ENCODE measurements at regions not wholly inside any gene's neighbourhood (a gene's known extent, or its start where the extent isn't known, plus 50 kb on each side); places are given as distances from the start of the nearest gene placed in this dataset.

DNA sequence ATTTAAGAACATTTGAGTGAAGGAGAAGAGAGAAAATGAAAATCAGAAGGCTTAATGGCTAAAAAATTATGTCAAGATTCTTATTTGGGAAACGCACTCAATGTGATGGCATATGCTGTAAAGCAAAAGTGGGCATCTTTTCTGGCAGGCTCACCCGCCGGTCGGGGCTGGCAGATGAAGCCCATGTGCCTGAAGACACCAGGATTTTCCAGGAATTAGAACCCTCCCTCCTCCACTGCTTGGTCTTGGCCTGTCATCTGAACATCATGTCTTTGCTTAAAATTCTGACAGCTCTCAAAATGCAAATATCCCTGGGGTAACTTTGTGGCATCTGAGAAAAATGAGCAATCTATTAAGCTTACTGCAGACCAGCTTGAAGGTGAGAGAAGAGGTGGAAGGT is 337.9 kb downstream of the IRX1 start:
- no peaks in the 10 kb centered on the region for H3K27me3 ChIP-seq (ENCODE audit: control insufficient read depth in 3 of 3, insufficient read depth in 3 of 3, low read length in 3 of 3)
- 85 to 91% (median 88%) methylated on average over 4 of the region's 4 CpGs for WGBS, 3 donors
- FAIRE-seq (no peak), DNase-seq (no peak)
- no peaks in the 10 kb centered on the region for H3K4me1 ChIP-seq (ENCODE audit: control insufficient read depth in 3 of 3, insufficient read depth in 2 of 3, low read depth in 1 of 3, low read length in 2 of 3)
- no peaks in the 10 kb centered on the region for H3K36me3 ChIP-seq (ENCODE audit: control insufficient read depth in 3 of 3, insufficient read depth in 2 of 3, low read depth in 1 of 3, low read length in 3 of 3)
- H3K9me3 ChIP-seq (ENCODE audit: control insufficient read depth in 2 of 2, insufficient read depth in 1 of 2, low read depth in 1 of 2, low read length in 1 of 2): peaks cover 0 to 5% of the 10 kb centered on the region in 2 donors
- H3K27ac ChIP-seq (ENCODE audit: low read depth in 1 of 3, low read length in 2 of 3): no peak overlapping the region
- H3K4me3 ChIP-seq (ENCODE audit: low read depth in 1 of 3, low read length in 3 of 3): no peak overlapping the region

DNA sequence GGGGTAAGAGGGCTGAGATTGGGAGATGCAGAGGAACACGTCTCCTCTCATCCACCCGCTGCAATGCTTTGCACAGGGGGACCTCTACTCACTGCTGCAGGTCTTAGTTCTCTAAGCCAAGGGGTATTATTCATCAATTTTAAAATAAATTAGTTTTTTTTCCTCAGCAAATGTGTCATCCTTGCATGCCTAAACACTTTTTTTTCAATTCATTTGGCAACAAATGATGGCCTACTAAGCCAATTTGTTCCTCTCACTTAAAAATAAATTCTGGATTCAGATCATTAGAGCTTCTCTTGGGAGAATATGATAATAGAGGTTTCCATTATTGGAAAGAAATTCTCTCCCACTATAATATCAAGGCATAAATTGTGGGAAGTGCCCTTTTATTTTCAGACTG is 338.3 kb downstream of the IRX1 start:
- H3K4me1 ChIP-seq (ENCODE audit: control insufficient read depth in 3 of 3, insufficient read depth in 2 of 3, low read depth in 1 of 3, low read length in 2 of 3): no peaks in the 10 kb centered on the region
- no peak for DNase-seq
- H3K27ac ChIP-seq (ENCODE audit: low read depth in 1 of 3, low read length in 2 of 3): no peak overlapping the region
- 83 to 87% (median 86%) methylated on average over 2 of the region's 2 CpGs for WGBS, 3 donors
- no peak overlapping the region for H3K4me3 ChIP-seq (ENCODE audit: low read depth in 1 of 3, low read length in 3 of 3)
- no peaks in the 10 kb centered on the region for H3K27me3 ChIP-seq (ENCODE audit: control insufficient read depth in 3 of 3, insufficient read depth in 3 of 3, low read length in 3 of 3)
- no peak for FAIRE-seq
- peaks cover 0 to 5% of the 10 kb centered on the region in 2 donors for H3K9me3 ChIP-seq (ENCODE audit: control insufficient read depth in 2 of 2, insufficient read depth in 1 of 2, low read depth in 1 of 2, low read length in 1 of 2)
- H3K36me3 ChIP-seq (ENCODE audit: control insufficient read depth in 3 of 3, insufficient read depth in 2 of 3, low read depth in 1 of 3, low read length in 3 of 3): no peaks in the 10 kb centered on the region

DNA sequence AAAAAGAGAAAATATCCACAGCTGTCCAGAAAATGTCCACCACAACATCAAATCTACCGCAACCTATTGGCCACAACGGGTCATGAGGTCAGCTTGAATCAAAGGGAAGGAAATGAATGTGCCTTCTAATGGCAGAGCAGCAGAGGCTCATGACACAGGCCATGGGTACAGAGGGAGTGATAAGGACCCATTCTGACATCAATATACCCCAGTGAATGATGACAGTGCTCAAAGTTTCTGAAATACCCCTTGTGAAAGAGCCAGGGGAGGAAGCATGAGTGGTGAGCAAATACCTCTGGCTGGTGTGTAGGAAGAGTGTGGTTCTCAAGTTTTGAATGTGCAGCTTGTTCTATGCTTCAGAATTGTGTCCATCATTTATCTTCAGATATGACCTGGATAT is 348.2 kb downstream of the IRX1 start:
- no peaks in the 10 kb centered on the region for H3K36me3 ChIP-seq (ENCODE audit: control insufficient read depth in 3 of 3, insufficient read depth in 2 of 3, low read depth in 1 of 3, low read length in 3 of 3)

DNA sequence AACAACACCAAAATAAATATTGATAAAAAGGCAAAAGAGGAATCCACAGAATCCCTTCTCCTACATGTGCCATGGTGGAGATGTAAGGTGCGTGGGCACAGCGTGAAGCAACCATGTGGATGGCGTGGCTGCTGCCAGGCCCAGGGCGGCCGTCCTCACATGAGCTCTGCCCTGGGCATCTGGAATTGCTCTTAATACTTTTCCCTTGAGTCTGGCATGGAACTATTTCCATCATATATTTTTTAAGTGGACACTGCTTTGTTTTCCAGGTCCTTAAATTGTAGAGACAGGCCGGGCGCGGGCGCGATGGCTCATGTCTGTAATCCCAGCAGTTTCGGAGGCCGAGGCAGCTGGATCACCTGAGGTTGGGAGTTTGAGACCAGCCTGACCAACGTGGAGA is 349.3 kb downstream of the IRX1 start:
- 89 to 92% (median 91%) methylated on average over 13 of the region's 13 CpGs for WGBS, 3 donors
- Histone ChIP-seq H3K4me3 (ENCODE audit: low read depth in 1 of 3, low read length in 3 of 3) (no peak overlapping the region), H3K27me3 (ENCODE audit: control insufficient read depth in 3 of 3, insufficient read depth in 3 of 3, low read length in 3 of 3) (no peaks in the 10 kb centered on the region), H3K9me3 (ENCODE audit: control insufficient read depth in 2 of 2, insufficient read depth in 1 of 2, low read depth in 1 of 2, low read length in 1 of 2) (peaks cover 0 to 21% of the 10 kb centered on the region in 2 donors), H3K4me1 (ENCODE audit: control insufficient read depth in 3 of 3, insufficient read depth in 2 of 3, low read depth in 1 of 3, low read length in 2 of 3) (no peaks in the 10 kb centered on the region), H3K27ac (ENCODE audit: low read depth in 1 of 3, low read length in 2 of 3) (no peak overlapping the region), H3K36me3 (ENCODE audit: control insufficient read depth in 3 of 3, insufficient read depth in 2 of 3, low read depth in 1 of 3, low read length in 3 of 3) (no peaks in the 10 kb centered on the region)
- FAIRE-seq (no peak), DNase-seq (no peak)

More for the DNA sequence above, 348.2 kb downstream of the IRX1 start:
- Histone ChIP-seq H3K27ac (ENCODE audit: low read depth in 1 of 3, low read length in 2 of 3) (no peak overlapping the region), H3K4me1 (ENCODE audit: control insufficient read depth in 3 of 3, insufficient read depth in 2 of 3, low read depth in 1 of 3, low read length in 2 of 3) (no peaks in the 10 kb centered on the region), H3K9me3 (ENCODE audit: control insufficient read depth in 2 of 2, insufficient read depth in 1 of 2, low read depth in 1 of 2, low read length in 1 of 2) (peaks cover 0 to 17% of the 10 kb centered on the region in 2 donors), H3K4me3 (ENCODE audit: low read depth in 1 of 3, low read length in 3 of 3) (no peak overlapping the region), H3K27me3 (ENCODE audit: control insufficient read depth in 3 of 3, insufficient read depth in 3 of 3, low read length in 3 of 3) (no peaks in the 10 kb centered on the region)
- 80 to 85% (median 82%) methylated on average over 2 of the region's 2 CpGs for WGBS, 3 donors
- FAIRE-seq (no peak), DNase-seq (no peak)

DNA sequence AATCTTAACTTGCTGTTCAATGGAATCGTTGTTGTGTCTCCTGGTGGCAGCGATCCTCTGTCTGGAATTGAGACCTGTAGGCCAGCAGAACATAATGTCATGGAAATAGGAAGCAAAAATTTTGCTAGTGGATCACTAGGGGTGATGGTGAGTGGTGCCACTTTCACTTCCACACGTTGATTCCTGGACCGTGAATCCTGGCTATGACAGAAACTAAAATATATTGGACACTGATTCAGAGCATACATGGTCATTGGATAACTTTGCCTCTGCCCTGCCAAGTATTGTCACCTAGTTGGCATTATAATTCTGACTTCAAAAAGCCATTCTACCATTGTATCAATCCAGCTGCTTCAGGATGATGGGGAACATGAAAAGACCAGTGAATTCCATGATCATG is 353.2 kb downstream of the IRX1 start:
- Histone ChIP-seq H3K4me3 (ENCODE audit: low read depth in 1 of 3, low read length in 3 of 3) (no peak overlapping the region), H3K27me3 (ENCODE audit: control insufficient read depth in 3 of 3, insufficient read depth in 3 of 3, low read length in 3 of 3) (no peaks in the 10 kb centered on the region), H3K9me3 (ENCODE audit: control insufficient read depth in 2 of 2, insufficient read depth in 1 of 2, low read depth in 1 of 2, low read length in 1 of 2) (peaks cover 0 to 16% of the 10 kb centered on the region in 2 donors), H3K36me3 (ENCODE audit: control insufficient read depth in 3 of 3, insufficient read depth in 2 of 3, low read depth in 1 of 3, low read length in 3 of 3) (no peaks in the 10 kb centered on the region), H3K4me1 (ENCODE audit: control insufficient read depth in 3 of 3, insufficient read depth in 2 of 3, low read depth in 1 of 3, low read length in 2 of 3) (no peaks in the 10 kb centered on the region), H3K27ac (ENCODE audit: low read depth in 1 of 3, low read length in 2 of 3) (no peak overlapping the region)
- WGBS, 3 donors: 76 to 80% (median 79%) methylated on average over 4 of the region's 4 CpGs
- DNase-seq (no peak), FAIRE-seq (no peak)

DNA sequence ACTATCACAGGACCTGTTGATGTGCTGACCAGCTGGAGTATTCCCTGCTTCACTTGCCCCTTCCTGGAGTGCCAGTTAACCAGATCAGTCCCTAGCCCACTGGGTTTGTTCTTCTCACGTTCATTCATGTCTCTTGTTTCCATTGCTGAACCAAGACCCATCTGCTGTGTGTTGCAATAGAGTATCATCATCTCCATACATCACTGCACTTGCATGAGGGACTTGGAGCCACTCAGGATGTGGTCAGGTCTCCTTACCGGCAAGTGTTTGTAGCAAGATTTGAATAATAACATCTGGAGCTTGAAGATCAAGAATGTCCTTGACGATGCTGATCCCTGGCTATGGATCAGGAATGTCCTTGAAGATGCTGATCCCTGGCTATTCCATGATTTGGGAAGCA is 358.6 kb downstream of the IRX1 start:
- FAIRE-seq: no peak
- H3K27me3 ChIP-seq (ENCODE audit: control insufficient read depth in 3 of 3, insufficient read depth in 3 of 3, low read length in 3 of 3): no peaks in the 10 kb centered on the region
- H3K9me3 ChIP-seq (ENCODE audit: control insufficient read depth in 2 of 2, insufficient read depth in 1 of 2, low read depth in 1 of 2, low read length in 1 of 2): peaks cover 0 to 15% of the 10 kb centered on the region in 2 donors
- H3K4me3 ChIP-seq (ENCODE audit: low read depth in 1 of 3, low read length in 3 of 3): no peak overlapping the region
- no peaks in the 10 kb centered on the region for H3K36me3 ChIP-seq (ENCODE audit: control insufficient read depth in 3 of 3, insufficient read depth in 2 of 3, low read depth in 1 of 3, low read length in 3 of 3)
- H3K4me1 ChIP-seq (ENCODE audit: control insufficient read depth in 3 of 3, insufficient read depth in 2 of 3, low read depth in 1 of 3, low read length in 2 of 3): no peaks in the 10 kb centered on the region
- no peak for DNase-seq
- no peak overlapping the region for H3K27ac ChIP-seq (ENCODE audit: low read depth in 1 of 3, low read length in 2 of 3)
- 34 to 53% (median 47%) methylated on average over 3 of the region's 3 CpGs for WGBS, 3 donors

DNA sequence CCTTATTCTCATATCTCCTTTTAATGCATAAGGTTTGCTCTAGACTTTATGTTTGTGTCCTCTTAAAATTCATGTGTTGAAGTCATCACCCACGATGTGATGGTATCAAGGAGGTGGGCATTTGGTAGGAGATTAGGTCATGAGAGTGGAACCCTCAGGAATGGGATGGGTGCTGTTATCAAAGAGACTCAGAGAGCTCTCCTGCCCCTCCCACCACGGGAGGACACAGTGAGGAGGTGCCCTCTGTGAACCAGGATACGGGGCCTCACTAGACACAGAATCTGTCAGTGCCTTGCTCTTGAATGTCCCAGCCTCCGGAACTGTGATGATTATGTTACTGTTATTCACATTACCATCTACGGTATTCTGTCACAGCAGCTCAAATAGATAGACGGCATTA is 359.0 kb downstream of the IRX1 start:
- H3K9me3 ChIP-seq (ENCODE audit: control insufficient read depth in 2 of 2, insufficient read depth in 1 of 2, low read depth in 1 of 2, low read length in 1 of 2): peaks cover 0 to 16% of the 10 kb centered on the region in 2 donors
- 59 to 70% (median 60%) methylated on average over 6 of the region's 6 CpGs for WGBS, 3 donors
- H3K4me3 ChIP-seq (ENCODE audit: low read depth in 1 of 3, low read length in 3 of 3): no peak overlapping the region
- H3K27ac ChIP-seq (ENCODE audit: low read depth in 1 of 3, low read length in 2 of 3): no peak overlapping the region
- H3K27me3 ChIP-seq (ENCODE audit: control insufficient read depth in 3 of 3, insufficient read depth in 3 of 3, low read length in 3 of 3): no peaks in the 10 kb centered on the region
- no peak for DNase-seq
- no peaks in the 10 kb centered on the region for H3K4me1 ChIP-seq (ENCODE audit: control insufficient read depth in 3 of 3, insufficient read depth in 2 of 3, low read depth in 1 of 3, low read length in 2 of 3)
- H3K36me3 ChIP-seq (ENCODE audit: control insufficient read depth in 3 of 3, insufficient read depth in 2 of 3, low read depth in 1 of 3, low read length in 3 of 3): no peaks in the 10 kb centered on the region
- no peak for FAIRE-seq

DNA sequence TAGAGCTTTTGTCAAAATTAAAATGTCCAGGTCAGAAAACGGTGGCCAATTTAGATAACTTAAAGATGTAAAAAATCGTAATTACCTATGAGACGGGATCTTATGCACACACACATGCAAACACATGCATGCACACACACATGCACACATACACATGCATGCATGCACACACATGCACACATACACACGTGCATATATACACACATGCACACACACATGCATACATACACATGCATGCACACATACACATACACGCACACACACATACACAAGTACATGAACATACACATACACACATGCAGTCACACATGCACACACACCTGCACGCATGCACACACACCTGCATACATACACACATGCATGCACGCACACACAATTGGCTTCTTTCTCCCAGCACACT is 362.0 kb downstream of the IRX1 start:
- Histone ChIP-seq H3K4me1 (ENCODE audit: control insufficient read depth in 3 of 3, insufficient read depth in 2 of 3, low read depth in 1 of 3, low read length in 2 of 3) (no peaks in the 10 kb centered on the region), H3K4me3 (ENCODE audit: low read depth in 1 of 3, low read length in 3 of 3) (no peak overlapping the region), H3K27me3 (ENCODE audit: control insufficient read depth in 3 of 3, insufficient read depth in 3 of 3, low read length in 3 of 3) (no peaks in the 10 kb centered on the region), H3K36me3 (ENCODE audit: control insufficient read depth in 3 of 3, insufficient read depth in 2 of 3, low read depth in 1 of 3, low read length in 3 of 3) (no peaks in the 10 kb centered on the region), H3K9me3 (ENCODE audit: control insufficient read depth in 2 of 2, insufficient read depth in 1 of 2, low read depth in 1 of 2, low read length in 1 of 2) (peaks cover 0 to 18% of the 10 kb centered on the region in 2 donors), H3K27ac (ENCODE audit: low read depth in 1 of 3, low read length in 2 of 3) (no peak overlapping the region)
- WGBS, 3 donors: 73 to 81% (median 73%) methylated on average over 7 of the region's 7 CpGs
- FAIRE-seq (no peak), DNase-seq (no peak)

DNA sequence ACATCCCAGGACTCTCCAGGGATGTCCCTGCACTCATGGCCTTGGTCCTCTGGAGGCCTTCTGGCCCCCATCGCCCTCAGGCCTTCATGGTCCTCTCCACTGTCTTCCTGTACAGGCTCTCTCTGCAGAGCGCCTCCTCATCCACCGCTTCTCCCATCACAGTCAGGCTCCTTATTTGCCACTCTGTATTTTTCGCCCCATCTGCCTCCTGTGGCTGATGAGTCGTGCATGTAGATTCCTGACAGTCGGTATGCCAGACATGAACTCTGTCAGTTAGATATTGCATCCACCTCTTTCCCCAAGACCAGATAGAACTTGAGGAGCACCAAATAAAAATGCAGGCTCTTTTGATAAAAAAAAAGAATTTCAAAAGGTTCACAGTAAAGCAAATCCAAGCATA is 362.8 kb downstream of the IRX1 start:
- Histone ChIP-seq H3K27ac (ENCODE audit: low read depth in 1 of 3, low read length in 2 of 3) (no peak overlapping the region), H3K36me3 (ENCODE audit: control insufficient read depth in 3 of 3, insufficient read depth in 2 of 3, low read depth in 1 of 3, low read length in 3 of 3) (no peaks in the 10 kb centered on the region), H3K4me1 (ENCODE audit: control insufficient read depth in 3 of 3, insufficient read depth in 2 of 3, low read depth in 1 of 3, low read length in 2 of 3) (no peaks in the 10 kb centered on the region), H3K4me3 (ENCODE audit: low read depth in 1 of 3, low read length in 3 of 3) (no peak overlapping the region), H3K9me3 (ENCODE audit: control insufficient read depth in 2 of 2, insufficient read depth in 1 of 2, low read depth in 1 of 2, low read length in 1 of 2) (peaks cover 0 to 19% of the 10 kb centered on the region in 2 donors), H3K27me3 (ENCODE audit: control insufficient read depth in 3 of 3, insufficient read depth in 3 of 3, low read length in 3 of 3) (no peaks in the 10 kb centered on the region)
- 89 to 92% (median 90%) methylated on average over 6 of the region's 6 CpGs for WGBS, 3 donors
- FAIRE-seq (no peak), DNase-seq (no peak)

All from small intestine (tissue), 7 donors.